ENCODE measurements at regions not wholly inside any gene's neighbourhood (a gene's known extent, or its start where the extent isn't known, plus 50 kb on each side); places are given as distances from the start of the nearest gene placed in this dataset.

GRCh38 chr5:68379275-68380036 lies 163.9 kb downstream of the PIK3R1 start:
- TF ChIP-seq CTCF (conservative IDR thresholded peaks at IDR 0.05) (no peak), ZFX (IDR thresholded peaks at IDR 0.05) (no peak)
- no peak overlapping the region for H3K27ac ChIP-seq

DNA sequence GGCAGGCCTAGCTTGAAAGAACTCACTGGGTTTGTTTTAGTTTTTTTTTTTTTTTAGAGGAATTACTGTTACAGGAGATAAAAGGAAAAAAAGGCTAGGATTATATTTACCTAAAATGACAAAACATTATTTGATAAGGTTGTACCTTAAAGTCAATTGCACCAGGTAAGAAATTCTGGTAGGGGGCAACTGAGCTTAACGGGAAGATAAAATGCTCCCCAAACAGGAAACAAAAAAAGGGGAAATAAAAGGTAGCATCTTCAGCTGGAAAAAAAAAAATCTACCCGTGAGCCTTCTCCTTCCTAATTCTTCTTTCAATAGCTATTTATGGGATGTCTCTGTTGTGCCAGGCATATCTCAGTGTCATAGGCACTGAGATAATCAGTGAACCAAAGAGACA lies 164.5 kb downstream of the PIK3R1 start:
- no peak for TF ChIP-seq ZFX (IDR thresholded peaks at IDR 0.05)
- no peak for TF ChIP-seq CTCF (conservative IDR thresholded peaks at IDR 0.05)
- no peak overlapping the region for H3K27ac ChIP-seq

GRCh38 chr5:68381060-68381459 lies 165.5 kb downstream of the PIK3R1 start:
- TF ChIP-seq CTCF (conservative IDR thresholded peaks at IDR 0.05) = no peak
- TF ChIP-seq ZFX (IDR thresholded peaks at IDR 0.05) = no peak
- H3K27ac ChIP-seq = no peak overlapping the region

GRCh38 chr5:68381909-68382308 lies 166.4 kb downstream of the PIK3R1 start:
- no peak overlapping the region for H3K27ac ChIP-seq
- no peak for TF ChIP-seq CTCF (conservative IDR thresholded peaks at IDR 0.05)
- TF ChIP-seq ZFX (IDR thresholded peaks at IDR 0.05) = no peak

DNA sequence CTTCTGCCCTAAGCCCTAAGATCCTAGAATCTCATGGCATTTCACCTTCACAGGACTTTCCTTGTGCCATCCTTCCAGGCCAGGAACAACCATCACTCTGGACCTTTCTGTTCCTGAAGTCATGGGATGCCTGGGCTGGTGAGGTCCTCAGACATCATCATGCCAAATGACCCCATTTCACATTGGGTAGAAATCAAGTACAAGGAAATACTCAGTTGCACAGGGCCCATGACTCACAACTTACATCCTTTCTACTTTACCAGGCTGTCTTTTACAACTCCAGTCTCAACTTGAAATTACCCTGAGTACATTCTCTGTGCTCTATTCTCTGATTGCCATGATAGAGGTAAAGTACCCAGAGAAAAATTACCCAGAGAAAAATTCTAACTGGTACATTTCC lies 167.1 kb downstream of the PIK3R1 start:
- no peak overlapping the region for H3K27ac ChIP-seq
- no peak for TF ChIP-seq ZFX (IDR thresholded peaks at IDR 0.05)

DNA sequence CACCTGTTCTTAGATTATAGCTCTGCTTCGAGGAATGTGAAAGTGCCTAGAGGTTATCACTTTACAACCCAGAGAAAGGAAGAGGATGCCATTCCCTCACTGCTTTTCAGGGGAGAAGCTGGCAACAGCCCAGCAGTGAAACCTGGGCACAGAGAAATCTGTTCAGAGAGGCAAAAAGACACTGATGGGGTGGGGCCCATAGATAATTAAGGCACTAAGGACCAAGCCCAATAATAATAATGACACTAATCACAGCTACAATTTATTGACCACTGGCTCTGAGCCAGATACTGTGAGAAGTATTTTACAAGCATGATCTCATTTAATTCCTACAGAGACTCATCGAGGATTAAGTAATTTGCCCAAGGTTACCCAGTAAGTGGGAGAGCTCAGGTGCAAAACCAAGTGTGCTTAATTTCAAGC lies 168.3 kb downstream of the PIK3R1 start:
- TF ChIP-seq ZFX (IDR thresholded peaks at IDR 0.05) (no peak), CTCF (conservative IDR thresholded peaks at IDR 0.05) (no peak)

GRCh38 chr5:68384936-68385594 lies 169.5 kb downstream of the PIK3R1 start:
- TF ChIP-seq CTCF (conservative IDR thresholded peaks at IDR 0.05) = no peak
- TF ChIP-seq ZFX (IDR thresholded peaks at IDR 0.05) = no peak
- no peak overlapping the region for H3K27ac ChIP-seq

More for the DNA sequence above, 168.3 kb downstream of the PIK3R1 start:
- no peak overlapping the region for H3K27ac ChIP-seq
